Kidney tubule cell (primary cell): ENCODE measurements at regions not wholly inside any gene's neighbourhood (a gene's known extent, or its start where the extent isn't known, plus 50 kb on each side); places are given as distances from the start of the nearest gene placed in this dataset.

Experiments
- DNase-seq: peaks from one replicate; pipeline ENCODE4 v3.0.0-alpha.2; 2018; ENCODE audit warnings: low spot score

GRCh38 chr13:52975969-52976368 lies 52.6 kb upstream of the OLFM4 start:
- no peak for DNase-seq

DNA sequence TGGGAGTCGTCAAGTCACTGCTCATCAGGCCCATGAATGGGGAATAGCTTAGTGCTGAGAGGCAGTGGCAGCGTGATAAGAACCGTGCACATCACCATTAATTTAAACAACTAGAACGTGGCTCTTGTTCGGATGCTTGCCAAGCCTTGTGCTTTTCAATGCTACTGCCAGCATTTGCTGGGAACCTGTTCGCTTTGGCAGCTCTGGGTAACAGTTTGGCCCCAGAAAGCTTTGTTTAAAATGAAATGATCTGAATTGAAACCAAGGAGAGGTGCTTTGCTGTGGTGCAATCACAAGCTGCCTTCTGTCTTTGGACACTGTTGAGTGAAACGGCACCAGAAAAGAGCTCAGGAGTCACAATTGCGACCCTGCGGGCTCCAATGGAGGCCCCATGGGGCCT lies 53.5 kb upstream of the OLFM4 start:
- DNase-seq = no peak

DNA sequence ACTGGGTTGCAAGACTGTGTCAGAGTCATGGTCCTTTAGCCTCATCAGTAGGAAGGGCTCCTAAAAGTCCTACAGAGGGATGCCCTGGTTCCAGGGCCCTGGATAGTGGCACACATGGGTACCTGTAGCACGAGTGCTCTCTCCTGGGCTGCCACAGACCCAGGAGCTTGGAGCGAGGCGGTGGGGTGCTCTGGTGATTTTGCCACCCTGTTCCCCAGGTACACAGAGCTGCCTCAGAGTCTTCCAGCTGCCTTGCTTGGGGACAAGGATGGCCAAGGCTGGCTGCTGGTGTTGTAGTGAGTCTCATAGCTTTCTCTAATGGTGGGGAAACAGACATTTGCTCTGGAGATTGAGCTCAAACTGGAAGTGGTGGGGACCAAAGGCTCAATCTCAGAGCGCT lies 53.9 kb upstream of the OLFM4 start:
- no peak for DNase-seq

DNA sequence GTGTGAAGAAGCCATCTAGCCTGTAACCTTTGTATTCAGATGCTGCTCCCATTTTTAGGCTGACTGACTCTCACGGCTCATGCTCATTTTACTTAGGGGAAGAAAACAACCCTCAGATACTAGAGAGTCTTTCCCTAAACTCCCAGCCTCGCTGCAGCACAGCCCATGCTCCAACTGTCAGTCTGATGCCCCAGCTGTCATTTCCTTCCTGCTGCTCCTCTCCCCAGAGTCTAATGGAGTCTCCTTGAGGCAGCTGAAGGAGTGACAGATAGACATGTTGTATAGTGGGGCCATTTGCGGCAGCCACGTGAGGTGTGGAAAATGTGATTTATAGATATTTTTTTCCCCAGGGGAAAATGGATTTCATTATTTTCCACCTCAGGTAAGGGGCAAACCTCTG lies 59.2 kb upstream of the OLFM4 start:
- DNase-seq = no peak

DNA sequence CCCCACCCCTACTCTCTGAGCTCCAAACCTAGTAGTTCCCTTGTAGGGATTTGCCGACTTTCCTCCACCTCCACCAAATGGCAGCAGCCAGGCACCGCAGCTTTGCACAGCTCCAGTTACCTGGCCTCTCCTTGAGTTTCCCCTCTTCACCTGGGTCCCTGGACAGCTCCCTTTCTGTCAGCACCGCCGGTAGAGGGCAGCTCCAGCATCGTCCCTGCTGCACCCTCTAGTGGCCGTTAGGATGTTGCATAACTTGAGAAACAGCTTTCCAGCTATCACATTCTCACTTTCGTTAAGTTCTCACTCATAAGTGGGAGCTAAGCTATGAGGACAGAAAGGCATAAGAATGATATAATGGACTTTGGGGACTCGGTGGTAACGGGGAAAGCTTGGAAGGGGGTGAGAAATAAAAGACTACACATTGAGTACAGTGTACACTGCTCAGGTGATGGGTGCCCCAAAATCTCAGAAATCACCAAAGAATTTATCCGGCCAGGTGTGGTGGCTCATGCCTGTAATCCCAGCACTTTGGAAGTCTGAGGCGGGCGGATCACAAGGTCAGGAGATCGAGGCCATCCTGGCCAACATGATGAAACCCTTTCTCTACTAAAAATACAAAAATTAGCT lies 60.4 kb upstream of the OLFM4 start:
- DNase-seq = peak; percentile 76

DNA sequence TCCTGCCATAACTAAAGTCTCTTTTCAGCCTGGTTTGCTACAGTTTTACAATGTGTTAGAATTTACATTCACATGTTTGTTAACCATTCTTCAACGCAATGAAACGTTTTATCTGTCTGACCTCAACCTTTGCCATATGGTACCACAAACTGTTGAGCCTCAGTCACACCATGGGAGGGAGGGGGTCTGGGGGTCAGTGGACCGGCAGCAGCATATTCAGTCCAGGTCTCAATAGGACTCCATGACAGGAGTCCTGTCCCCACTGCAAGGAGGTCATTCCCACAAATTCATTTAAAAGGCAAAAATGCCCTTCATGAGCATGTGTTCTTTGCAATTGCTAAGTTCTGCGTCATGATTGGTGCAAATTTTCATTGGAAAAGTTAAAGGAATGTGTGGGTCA lies 66.6 kb upstream of the OLFM4 start:
- no peak for DNase-seq

GRCh38 chr13:52961256-52961910 lies 67.2 kb upstream of the OLFM4 start:
- no peak for DNase-seq

GRCh38 chr13:52955472-52955874 lies 73.1 kb upstream of the OLFM4 start:
- DNase-seq = no peak

DNA sequence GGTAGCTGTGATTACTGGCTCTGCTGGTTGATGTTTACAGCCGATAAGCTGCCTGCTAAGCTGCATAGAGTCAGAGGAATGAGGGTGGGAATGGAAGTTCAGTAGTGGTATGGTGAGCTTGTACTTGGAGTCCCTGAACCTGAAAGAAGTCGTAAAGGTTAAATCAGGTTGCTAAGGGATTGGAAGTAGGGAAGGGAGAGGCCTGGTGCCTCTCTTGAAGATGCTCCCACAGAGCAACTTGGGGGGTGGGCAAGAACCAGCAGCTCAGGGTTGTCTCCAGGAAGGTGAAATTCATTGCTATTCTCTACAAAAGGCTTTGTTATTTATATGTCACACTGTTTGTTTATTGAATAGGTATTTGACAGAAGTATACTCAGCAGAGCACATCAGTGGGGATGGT lies 73.8 kb upstream of the OLFM4 start:
- no peak for DNase-seq

DNA sequence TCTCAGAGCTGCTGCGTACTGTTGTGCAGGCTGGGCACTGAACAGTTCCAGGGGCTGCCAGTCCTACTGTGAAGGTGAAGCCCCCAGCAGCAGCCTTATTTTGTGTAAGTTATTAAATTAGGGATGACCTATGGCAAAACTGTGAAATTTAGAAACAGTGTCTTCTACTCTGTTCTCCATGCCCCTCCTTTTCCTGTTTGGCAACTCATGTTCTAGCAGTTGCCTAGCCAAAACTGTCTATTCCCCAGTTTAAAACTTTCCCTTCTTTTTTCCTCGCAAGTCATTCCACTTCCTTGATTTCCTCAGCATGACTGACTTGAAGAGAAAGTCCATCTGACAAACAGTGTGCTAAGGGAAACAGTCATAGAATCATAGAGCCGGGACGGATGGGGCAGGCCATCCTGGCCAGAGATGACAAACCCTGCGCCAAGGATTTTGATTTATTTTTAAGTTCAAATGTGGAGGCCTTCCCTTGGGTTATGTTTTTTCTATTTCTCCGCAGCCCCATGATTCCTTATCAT lies 78.1 kb upstream of the OLFM4 start:
- DNase-seq = no peak

DNA sequence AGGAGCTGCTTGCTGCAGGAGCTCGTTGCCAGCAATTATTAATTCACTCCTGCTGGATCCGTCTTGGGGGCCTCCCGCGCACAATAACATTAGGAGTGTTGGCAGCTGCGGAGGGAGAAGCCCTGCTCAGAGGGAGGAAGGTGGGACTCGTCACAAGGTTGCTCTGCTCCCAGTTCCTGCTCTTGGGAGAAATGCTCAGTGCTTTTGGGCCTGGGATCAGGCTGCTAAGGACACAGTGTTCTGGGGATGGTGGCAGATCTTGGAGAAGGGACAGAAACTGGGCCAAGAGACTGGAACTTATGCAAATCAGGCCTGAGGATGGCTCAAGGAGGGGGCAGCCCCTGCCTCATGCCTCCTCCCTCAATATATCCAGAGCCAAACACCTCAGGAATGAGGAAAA lies 78.9 kb upstream of the OLFM4 start:
- DNase-seq = peak; percentile 3

- no peak for DNase-seq
Observed at GRCh38 chr13:52949044-52949443, 79.6 kb upstream of the OLFM4 start.

DNA sequence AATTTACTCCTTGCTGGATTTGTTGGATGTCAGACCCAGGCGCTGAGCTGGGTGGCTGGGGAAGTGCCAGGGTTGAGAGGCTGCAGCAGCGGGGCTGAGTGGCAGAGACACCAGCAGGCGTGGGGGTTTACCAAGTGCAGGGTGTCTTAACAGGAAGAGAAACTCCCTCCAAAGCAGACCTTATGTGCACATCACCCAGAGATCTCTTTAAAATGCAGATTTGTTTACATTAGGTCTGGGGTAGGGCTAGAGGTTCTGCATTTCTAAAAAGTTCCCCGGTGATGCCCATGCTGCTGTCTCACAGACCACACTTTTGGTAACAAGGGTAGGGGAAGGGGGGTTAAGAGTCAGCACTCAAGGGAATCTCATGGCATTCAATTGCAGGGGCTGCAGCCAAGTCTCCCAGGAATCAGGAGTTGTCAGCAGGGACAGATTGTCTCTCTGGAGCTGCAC lies 80.7 kb upstream of the OLFM4 start:
- no peak for DNase-seq

GRCh38 chr13:52945348-52945747 lies 83.3 kb upstream of the OLFM4 start:
- DNase-seq = no peak

GRCh38 chr13:52944697-52945096 lies 83.9 kb upstream of the OLFM4 start:
- no peak for DNase-seq

DNA sequence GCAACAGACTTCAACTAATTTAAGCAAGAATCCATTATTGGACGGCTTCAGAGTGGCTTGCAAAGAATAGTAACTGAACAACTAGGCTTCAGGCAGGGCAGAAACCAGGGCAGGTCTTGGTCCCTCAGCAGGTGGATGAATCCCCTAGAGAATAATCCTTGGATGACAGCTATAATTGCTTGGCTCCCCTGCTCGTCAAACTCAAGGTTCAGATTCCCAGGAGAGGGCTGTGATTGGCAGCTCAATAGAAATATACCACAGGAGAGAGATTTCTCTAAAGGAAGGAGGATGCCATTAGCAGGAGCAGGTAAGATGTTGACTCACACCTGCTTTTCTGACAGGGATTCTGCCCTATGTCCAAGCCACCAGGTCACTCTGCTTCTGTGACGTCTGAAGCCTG lies 89.6 kb upstream of the PCDH8 start:
- no peak for DNase-seq

DNA sequence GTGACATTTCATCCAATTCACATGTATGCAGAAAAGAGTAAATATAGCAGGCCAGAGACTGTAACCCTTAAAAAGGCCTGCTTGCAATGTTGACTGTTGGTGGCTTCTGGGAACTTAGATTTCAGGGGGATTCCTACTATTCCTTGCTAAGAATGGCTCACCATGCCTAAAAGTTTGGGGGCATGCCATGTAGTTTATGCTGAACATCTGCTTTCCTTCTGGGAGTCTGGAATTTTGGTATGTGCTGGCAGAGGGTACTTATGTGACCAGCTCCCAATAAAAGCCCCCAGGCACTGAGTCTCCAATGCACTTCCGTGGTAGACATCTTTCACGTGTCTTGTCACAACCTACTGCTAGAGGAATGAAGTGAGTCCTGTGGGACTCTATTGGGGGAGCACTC lies 88.4 kb upstream of the PCDH8 start:
- no peak for DNase-seq

DNA sequence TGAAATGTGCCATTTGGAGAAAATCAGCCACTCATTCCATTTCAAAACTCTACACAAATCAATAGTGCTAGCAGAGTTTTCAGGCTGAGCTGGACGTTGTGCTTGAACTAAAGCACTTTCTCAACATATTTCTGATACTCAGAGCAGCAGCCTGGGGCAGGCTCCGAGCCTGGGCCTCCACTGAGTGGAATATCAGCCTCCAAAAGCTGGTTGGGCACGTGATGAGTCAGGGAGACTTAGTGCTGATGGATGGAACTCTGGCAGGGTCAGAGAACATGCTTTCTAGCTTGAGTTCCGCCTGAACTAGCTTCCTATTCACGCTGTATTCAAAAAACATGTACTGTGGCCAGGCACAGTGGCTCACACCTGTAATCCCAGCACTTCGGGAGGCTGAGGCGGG lies 85.8 kb upstream of the PCDH8 start:
- no peak for DNase-seq

GRCh38 chr13:52933547-52934210 lies 85.2 kb upstream of the PCDH8 start:
- DNase-seq = no peak

DNA sequence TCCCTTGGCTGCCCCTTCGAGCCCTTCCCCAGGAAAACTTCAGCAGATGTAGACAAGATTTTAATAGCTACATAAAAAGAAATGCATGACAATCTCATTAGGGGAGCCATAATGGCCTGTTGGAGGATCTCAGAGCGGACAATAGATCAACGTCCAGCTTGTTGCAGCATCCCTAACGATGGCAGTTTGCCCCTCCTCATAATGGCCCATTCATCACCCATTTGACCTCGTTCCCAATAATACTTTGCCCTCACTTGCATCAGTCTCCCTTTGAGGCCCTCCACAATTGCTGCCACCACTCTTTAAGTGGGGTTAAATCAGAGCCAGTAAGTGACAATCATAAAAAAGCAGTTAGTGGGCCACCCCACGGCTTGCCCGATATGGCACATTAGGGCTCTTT lies 84.7 kb upstream of the PCDH8 start:
- DNase-seq = no peak

DNA sequence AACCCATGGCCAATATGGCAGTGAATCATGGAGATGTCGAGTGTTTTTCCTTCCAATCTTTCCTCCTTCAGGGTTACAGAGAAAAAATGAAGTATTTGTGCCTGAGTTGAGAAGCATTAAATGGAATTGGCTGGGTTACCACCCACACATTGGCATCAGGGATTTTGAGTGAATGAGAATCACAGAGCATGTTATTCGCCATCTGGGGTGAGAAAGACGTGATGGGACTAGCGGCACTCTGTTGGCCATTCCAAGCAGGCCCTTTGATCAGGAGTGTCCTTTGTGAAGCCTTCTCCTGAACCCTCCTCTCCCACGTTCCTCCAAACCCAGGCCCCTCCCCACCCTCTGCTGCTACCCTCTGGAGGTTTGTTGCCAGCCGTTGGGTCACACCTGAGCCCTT lies 84.2 kb upstream of the PCDH8 start:
- DNase-seq = no peak

DNA sequence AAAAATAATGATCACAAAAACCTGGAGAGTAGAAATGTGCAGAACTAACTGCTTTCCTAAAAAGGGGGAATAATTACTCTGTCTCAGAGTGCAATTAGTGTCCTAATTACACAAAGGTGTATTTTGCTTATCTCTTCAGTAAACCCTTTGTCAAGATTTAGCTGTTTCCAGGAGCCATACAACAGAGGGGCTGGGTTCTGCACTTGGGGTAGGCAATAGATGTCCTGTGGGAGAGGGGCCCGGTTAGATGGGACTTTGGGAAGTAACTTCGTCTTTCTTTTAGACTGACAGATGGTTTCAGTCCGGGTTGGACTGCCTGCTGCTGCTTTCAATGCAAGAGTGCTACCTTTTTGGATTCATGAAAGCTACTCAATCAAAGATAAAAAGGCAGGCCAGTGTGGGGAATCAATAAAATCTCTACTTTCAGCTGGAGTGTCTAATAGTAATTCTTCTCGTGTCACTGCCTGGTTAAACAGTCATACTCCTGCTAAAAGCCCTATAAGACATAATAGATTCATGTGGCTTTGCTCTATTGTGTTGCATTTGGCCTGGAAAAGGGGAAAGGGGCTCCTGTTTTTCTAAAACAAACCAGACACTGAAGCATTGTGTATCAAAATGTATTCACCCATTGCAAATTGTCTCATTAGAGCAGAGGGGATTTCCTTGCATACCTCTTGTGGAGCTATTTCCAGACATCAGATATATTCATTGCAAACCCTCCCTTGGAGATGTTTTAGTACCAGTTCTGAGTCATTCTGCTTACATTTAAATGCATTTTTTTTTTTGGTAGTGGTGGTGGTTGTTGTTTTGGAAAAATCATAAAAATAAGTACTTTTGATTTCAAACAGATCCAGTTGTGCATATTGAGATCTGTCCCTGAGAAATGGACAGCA lies 83.3 kb upstream of the PCDH8 start:
- no peak for DNase-seq
